WTC11 (cell line): ENCODE measurements at regions not wholly inside any gene's neighbourhood (a gene's known extent, or its start where the extent isn't known, plus 50 kb on each side); places are given as distances from the start of the nearest gene placed in this dataset.

Experiments
- ATAC-seq: fragments of 200-7000 bp; cut with Tn5 transposase; 2 replicates; pipeline ENCODE4 v1.10.0; 2021; ENCODE audit warnings: mild to moderate bottlenecking, moderate library complexity
- CTCF ChIA-PET: fragments of 300-600 bp; sonication (Branson Sonifier 250); formaldehyde crosslinking; loops from one replicate; lab custom pipeline; 2021; ENCODE audit warnings: antibody characterized with exemption; lab: Charles Lee
- POLR2A ChIA-PET: fragments of 350-600 bp; sonication (Branson Sonifier 250); formaldehyde crosslinking; loops from one replicate; lab custom pipeline; 2021; ENCODE audit warnings: antibody characterized with exemption; lab: Charles Lee
- DNase-seq: peaks from one replicate; pipeline ENCODE4 v3.0.0; 2021; ENCODE audit warnings: low spot score
- H3K27ac Mint-ChIP-seq: 2 replicates; pipeline ENCODE4 v1.8.0; 2021; ENCODE audit warnings: mixed read lengths
- H3K27me3 Mint-ChIP-seq: 2 replicates; pipeline ENCODE4 v1.8.0; 2021; ENCODE audit warnings: low read depth, mild to moderate bottlenecking, moderate library complexity, mixed read lengths
- H3K36me3 Mint-ChIP-seq: 2 replicates; pipeline ENCODE4 v1.8.0; 2021; ENCODE audit warnings: mixed read lengths
- H3K4me1 Mint-ChIP-seq: 2 replicates; pipeline ENCODE4 v1.8.0; 2022; ENCODE audit warnings: mixed read lengths
- H3K4me3 Mint-ChIP-seq: 2 replicates; pipeline ENCODE4 v1.8.0; 2021; ENCODE audit warnings: mild to moderate bottlenecking, moderate library complexity, mixed read lengths
- H3K9me3 Mint-ChIP-seq: 2 replicates; pipeline ENCODE4 v1.8.0; 2021; ENCODE audit warnings: mixed read lengths
- ATF3 ChIP-seq: sonication (generic); formaldehyde crosslinking; conservative IDR thresholded peaks from 2 replicates; pipeline ENCODE4 v1.8.1; 2022; ENCODE audit warnings: mild to moderate bottlenecking, missing genetic modification reagents
- ATF6 ChIP-seq: sonication (generic); formaldehyde crosslinking; IDR thresholded peaks from 2 replicates; pipeline ENCODE4 v1.8.1; 2023; ENCODE audit warnings: mild to moderate bottlenecking, missing genetic modification reagents
- CTCF ChIP-seq: fragments of 200-600 bp; IDR thresholded peaks from 2 replicates; pipeline ENCODE4 v1.8.0; 2022; ENCODE audit warnings: antibody characterized with exemption
- GRHL2 ChIP-seq: fragments of 250-450 bp; sonication (Bioruptor Pico); IDR thresholded peaks from 2 replicates; pipeline ENCODE4 v1.8.0; 2022; ENCODE audit warnings: mild to moderate bottlenecking, moderate library complexity; ENCODE audit not compliant: insufficient replicate concordance, severe bottlenecking
- HMGXB4 ChIP-seq: sonication (generic); formaldehyde crosslinking; IDR thresholded peaks from 2 replicates; pipeline ENCODE4 v1.8.1; 2023; ENCODE audit warnings: mild to moderate bottlenecking, moderate library complexity, missing genetic modification reagents
- JUN ChIP-seq: sonication (generic); formaldehyde crosslinking; IDR thresholded peaks from 2 replicates; pipeline ENCODE4 v1.8.0; 2023; ENCODE audit warnings: mild to moderate bottlenecking, missing genetic modification reagents
- MXD4 ChIP-seq: fragments of 250-450 bp; sonication (Bioruptor Pico); IDR thresholded peaks from 2 replicates; pipeline ENCODE4 v1.8.0; 2021; ENCODE audit warnings: mild to moderate bottlenecking, moderate library complexity, borderline replicate concordance
- NFYB ChIP-seq: sonication (generic); formaldehyde crosslinking; conservative IDR thresholded peaks from 2 replicates; pipeline ENCODE4 v1.8.0; 2022; ENCODE audit warnings: low read depth, missing genetic modification reagents
- NR3C1 ChIP-seq: sonication (generic); formaldehyde crosslinking; conservative IDR thresholded peaks from 2 replicates; pipeline ENCODE4 v1.8.1; 2023; ENCODE audit warnings: low read depth, mild to moderate bottlenecking, missing genetic modification reagents
- PREB ChIP-seq: sonication (generic); formaldehyde crosslinking; IDR thresholded peaks from 2 replicates; pipeline ENCODE4 v1.8.1; 2022; ENCODE audit warnings: mild to moderate bottlenecking, missing genetic modification reagents, moderate library complexity, borderline replicate concordance
- SP1 ChIP-seq: sonication (generic); formaldehyde crosslinking; conservative IDR thresholded peaks from 2 replicates; pipeline ENCODE4 v1.8.1; 2022; ENCODE audit warnings: missing genetic modification reagents
- STAT6 ChIP-seq: sonication (generic); formaldehyde crosslinking; conservative IDR thresholded peaks from 2 replicates; pipeline ENCODE4 v1.8.1; 2023; ENCODE audit warnings: mild to moderate bottlenecking, low read depth, missing genetic modification reagents, moderate library complexity
- ZNF416 ChIP-seq: fragments of 250-450 bp; sonication (Bioruptor Pico); IDR thresholded peaks from 2 replicates; pipeline ENCODE4 v1.9.0; 2021; ENCODE audit warnings: mild to moderate bottlenecking, inconsistent platforms
- ZNF671 ChIP-seq: fragments of 250-450 bp; sonication (Bioruptor Pico); IDR thresholded peaks from 2 replicates; pipeline ENCODE4 v1.8.0; 2021; ENCODE audit warnings: mild to moderate bottlenecking
- ZSCAN18 ChIP-seq: fragments of 250-450 bp; sonication (Bioruptor Pico); IDR thresholded peaks from 2 replicates; pipeline ENCODE4 v2.1.2; 2022; ENCODE audit warnings: mild to moderate bottlenecking, moderate library complexity

- DNase-seq: peak; percentile 14
- H3K4me3 Mint-ChIP-seq: no peak overlapping the region
- H3K9me3 Mint-ChIP-seq: peaks cover 3% of the 10 kb centered on the region; the same call in 1 of the 2 replicates
- H3K4me1 Mint-ChIP-seq: peaks cover 33% of the 10 kb centered on the region
- no peak overlapping the region for H3K27ac Mint-ChIP-seq
- ChIA-PET POLR2A (no interaction called here), CTCF (no interaction called here)
- TF ChIP-seq STAT6 (CRISPR knock-in tag) (no peak), ZSCAN18 (CRISPR knock-in tag) (no peak), HMGXB4 (CRISPR knock-in tag) (no peak), ATF6 (CRISPR knock-in tag) (no peak), CTCF (no peak), SP1 (CRISPR knock-in tag) (no peak), ZNF671 (CRISPR knock-in tag) (no peak)
- H3K27me3 Mint-ChIP-seq: no peaks in the 10 kb centered on the region
- peaks cover 2% of the 10 kb centered on the region; the same call in 1 of the 2 replicates for H3K36me3 Mint-ChIP-seq
- ATAC-seq: peak; percentile 84
Measured at GRCh38 chr12:92539976-92540781, 162.6 kb upstream of the PLEKHG7 start.

- no peaks in the 10 kb centered on the region for H3K36me3 Mint-ChIP-seq
- no peaks in the 10 kb centered on the region for H3K27me3 Mint-ChIP-seq
- no peak overlapping the region for H3K27ac Mint-ChIP-seq
- ChIA-PET CTCF (no interaction called here), POLR2A (no interaction called here)
- peaks cover 28% of the 10 kb centered on the region for H3K4me1 Mint-ChIP-seq
- H3K9me3 Mint-ChIP-seq: no peaks in the 10 kb centered on the region
- ATAC-seq (no peak), DNase-seq (no peak)
- no peak overlapping the region for H3K4me3 Mint-ChIP-seq
- no peak for TF ChIP-seq GRHL2 (CRISPR knock-in tag)
- no peak for TF ChIP-seq NR3C1 (CRISPR knock-in tag)
- TF ChIP-seq PREB (CRISPR knock-in tag): no peak
- no peak for TF ChIP-seq JUN (CRISPR knock-in tag)
- TF ChIP-seq ATF3: no peak
- TF ChIP-seq STAT6 (CRISPR knock-in tag): no peak
- no peak for TF ChIP-seq ZNF416
- TF ChIP-seq ATF6 (CRISPR knock-in tag): no peak
- TF ChIP-seq NFYB (CRISPR knock-in tag): no peak
- TF ChIP-seq MXD4 (CRISPR knock-in tag): no peak
Measured at GRCh38 chr12:92539110-92539749, 163.6 kb upstream of the PLEKHG7 start.
